ENCODE measurements at regions not wholly inside any gene's neighbourhood (a gene's known extent, or its start where the extent isn't known, plus 50 kb on each side); places are given as distances from the start of the nearest gene placed in this dataset.

GRCh38 chr5:93164690-93165089 lies 416.3 kb downstream of the NR2F1-AS1 start:
- DNase-seq (ENCODE audit: low read depth): no peak
- TF ChIP-seq POLR2A (IDR thresholded peaks at IDR 0.05; ENCODE audit: extremely low read depth, insufficient read length): no peak
- no peak for TF ChIP-seq MYC (IDR thresholded peaks at IDR 0.05; ENCODE audit: low read depth, low read length)
- TF ChIP-seq, protein P1, sequence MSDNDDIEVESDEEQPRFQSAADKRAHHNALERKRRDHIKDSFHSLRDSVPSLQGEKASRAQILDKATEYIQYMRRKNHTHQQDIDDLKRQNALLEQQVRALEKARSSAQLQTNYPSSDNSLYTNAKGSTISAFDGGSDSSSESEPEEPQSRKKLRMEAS (IDR thresholded peaks at IDR 0.05; ENCODE audit: low read depth, low read length): no peak
- H3K4me3 ChIP-seq (ENCODE audit: low read depth, low read length): no peak overlapping the region

DNA sequence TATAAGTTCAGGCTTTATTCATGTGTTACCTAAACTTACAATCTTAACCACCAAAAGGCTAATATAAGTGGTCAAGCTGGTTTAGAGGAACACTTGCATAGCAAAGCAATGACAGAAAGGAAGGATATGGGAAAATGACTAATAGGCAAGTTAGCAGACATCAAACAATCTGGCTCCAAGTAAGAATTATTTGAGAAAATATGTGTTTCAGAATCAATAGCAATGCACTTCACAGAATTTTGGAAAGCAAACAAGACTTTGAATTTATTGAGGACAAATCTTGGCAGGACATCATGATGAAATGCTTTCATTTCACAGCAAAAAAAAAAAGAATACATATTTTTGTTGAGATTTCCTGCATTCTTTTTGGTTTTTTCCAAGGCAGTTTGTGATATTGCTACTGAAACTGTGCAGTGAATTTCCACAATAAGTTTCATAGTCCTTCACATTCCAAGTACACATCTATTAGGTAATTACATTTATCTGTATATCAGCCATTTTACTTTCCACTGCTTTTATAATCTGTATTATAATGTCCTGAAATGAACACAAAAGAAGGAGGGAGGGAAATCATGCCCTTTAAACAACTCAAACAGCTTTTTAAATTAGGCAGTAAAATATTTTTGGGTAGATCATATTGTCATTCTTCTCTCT lies 417.9 kb downstream of the NR2F1-AS1 start:
- TF ChIP-seq MYC (IDR thresholded peaks at IDR 0.05; ENCODE audit: low read depth, low read length) (no peak), POLR2A (IDR thresholded peaks at IDR 0.05; ENCODE audit: extremely low read depth, insufficient read length) (no peak)
- TF ChIP-seq, protein P1 (IDR thresholded peaks at IDR 0.05; ENCODE audit: low read depth, low read length): no peak
- TF ChIP-seq, protein P2, sequence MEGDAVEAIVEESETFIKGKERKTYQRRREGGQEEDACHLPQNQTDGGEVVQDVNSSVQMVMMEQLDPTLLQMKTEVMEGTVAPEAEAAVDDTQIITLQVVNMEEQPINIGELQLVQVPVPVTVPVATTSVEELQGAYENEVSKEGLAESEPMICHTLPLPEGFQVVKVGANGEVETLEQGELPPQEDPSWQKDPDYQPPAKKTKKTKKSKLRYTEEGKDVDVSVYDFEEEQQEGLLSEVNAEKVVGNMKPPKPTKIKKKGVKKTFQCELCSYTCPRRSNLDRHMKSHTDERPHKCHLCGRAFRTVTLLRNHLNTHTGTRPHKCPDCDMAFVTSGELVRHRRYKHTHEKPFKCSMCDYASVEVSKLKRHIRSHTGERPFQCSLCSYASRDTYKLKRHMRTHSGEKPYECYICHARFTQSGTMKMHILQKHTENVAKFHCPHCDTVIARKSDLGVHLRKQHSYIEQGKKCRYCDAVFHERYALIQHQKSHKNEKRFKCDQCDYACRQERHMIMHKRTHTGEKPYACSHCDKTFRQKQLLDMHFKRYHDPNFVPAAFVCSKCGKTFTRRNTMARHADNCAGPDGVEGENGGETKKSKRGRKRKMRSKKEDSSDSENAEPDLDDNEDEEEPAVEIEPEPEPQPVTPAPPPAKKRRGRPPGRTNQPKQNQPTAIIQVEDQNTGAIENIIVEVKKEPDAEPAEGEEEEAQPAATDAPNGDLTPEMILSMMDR (IDR thresholded peaks at IDR 0.05; ENCODE audit: low read depth, low read length): no peak
- DNase-seq (ENCODE audit: low read depth): no peak
- no peak overlapping the region for H3K4me3 ChIP-seq (ENCODE audit: low read depth, low read length)

DNA sequence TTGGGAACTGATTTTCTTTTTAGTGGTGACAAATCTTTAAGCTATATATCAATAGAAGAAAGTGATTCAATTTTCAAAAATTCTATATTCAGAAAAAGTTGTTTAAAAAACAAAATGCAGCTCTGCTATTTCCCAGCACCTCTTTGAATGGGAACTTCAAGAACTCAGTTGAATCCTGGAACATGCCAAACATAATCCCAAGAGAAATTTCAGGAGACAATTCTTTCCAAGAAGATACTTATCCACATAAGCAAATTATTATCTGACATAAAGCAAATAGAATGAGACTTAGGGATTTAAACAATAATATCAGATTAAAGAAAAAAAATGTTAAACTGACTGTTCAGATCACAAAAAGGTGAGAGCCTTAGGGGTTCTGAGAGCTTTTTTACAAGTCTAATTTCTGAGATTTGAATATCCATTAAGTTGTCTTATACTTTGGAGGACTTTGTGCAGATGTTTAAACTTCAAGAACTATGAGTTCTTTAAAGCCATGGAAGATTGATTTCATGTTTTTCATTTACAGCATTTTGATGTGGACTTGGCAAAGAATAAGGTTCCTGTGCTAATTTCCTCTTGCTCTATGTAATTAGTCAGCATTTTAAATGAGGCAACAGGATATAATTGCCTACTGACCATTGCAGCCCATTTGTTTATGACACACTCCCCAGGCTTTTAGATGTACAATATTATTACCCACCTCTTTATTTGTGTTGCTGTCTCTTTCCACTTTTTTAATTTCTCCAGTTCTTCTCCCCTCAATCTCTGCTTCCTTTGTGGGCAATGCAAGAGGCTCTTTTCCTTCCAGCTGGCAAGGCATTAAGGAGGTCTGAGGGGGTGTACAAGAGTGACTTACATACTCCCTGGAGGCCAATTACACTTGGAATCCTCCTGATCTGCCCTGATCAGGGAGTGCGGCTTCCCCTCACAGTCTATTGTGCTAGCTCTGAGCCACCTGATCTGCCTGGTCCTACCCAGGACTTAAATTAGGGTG lies 419.1 kb downstream of the NR2F1-AS1 start:
- DNase-seq (ENCODE audit: low read depth): peak; percentile 5
- TF ChIP-seq, protein P2 (IDR thresholded peaks at IDR 0.05; ENCODE audit: low read depth, low read length): no peak
- TF ChIP-seq, protein P1 (IDR thresholded peaks at IDR 0.05; ENCODE audit: low read depth, low read length): no peak
- no peak overlapping the region for H3K4me3 ChIP-seq (ENCODE audit: low read depth, low read length)

- TF ChIP-seq POLR2A (IDR thresholded peaks at IDR 0.05; ENCODE audit: extremely low read depth, insufficient read length) (no peak), MYC (IDR thresholded peaks at IDR 0.05; ENCODE audit: low read depth, low read length) (no peak)
- TF ChIP-seq, protein P2 (IDR thresholded peaks at IDR 0.05; ENCODE audit: low read depth, low read length): no peak
- TF ChIP-seq, protein P1 (IDR thresholded peaks at IDR 0.05; ENCODE audit: low read depth, low read length): no peak
- no peak for DNase-seq (ENCODE audit: low read depth)
- no peak overlapping the region for H3K4me3 ChIP-seq (ENCODE audit: low read depth, low read length)
Measured at GRCh38 chr5:93158841-93159240, 422.2 kb downstream of the NR2F1-AS1 start.

- H3K4me3 ChIP-seq (ENCODE audit: low read depth, low read length): no peak overlapping the region
- no peak for TF ChIP-seq MYC (IDR thresholded peaks at IDR 0.05; ENCODE audit: low read depth, low read length)
- no peak for TF ChIP-seq POLR2A (IDR thresholded peaks at IDR 0.05; ENCODE audit: extremely low read depth, insufficient read length)
- TF ChIP-seq, protein P2 (IDR thresholded peaks at IDR 0.05; ENCODE audit: low read depth, low read length): no peak
- TF ChIP-seq, protein P1 (IDR thresholded peaks at IDR 0.05; ENCODE audit: low read depth, low read length): no peak
- no peak for DNase-seq (ENCODE audit: low read depth)
Measured at GRCh38 chr5:93156566-93156965, 424.5 kb downstream of the NR2F1-AS1 start.

DNA sequence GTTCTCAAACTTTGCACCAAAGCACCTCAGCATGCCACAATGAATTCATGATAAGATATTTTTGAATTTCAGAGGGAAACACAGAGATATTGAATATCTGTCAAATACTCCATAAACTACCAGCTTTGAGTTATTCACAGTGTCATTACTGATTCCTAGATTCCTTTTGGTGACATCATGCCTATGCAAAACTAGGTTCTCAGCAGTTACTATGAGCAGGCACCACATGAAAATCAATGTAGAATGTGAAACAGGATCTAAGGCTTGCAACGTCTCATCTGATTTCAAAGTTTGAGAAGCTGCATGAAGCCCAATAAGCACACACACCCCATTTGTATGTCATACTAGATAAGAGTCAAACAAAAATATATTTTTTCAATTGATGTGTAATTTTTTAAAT lies 426.5 kb downstream of the NR2F1-AS1 start:
- TF ChIP-seq MYC (IDR thresholded peaks at IDR 0.05; ENCODE audit: low read depth, low read length) (no peak), POLR2A (IDR thresholded peaks at IDR 0.05; ENCODE audit: extremely low read depth, insufficient read length) (no peak)
- TF ChIP-seq, protein P1 (IDR thresholded peaks at IDR 0.05; ENCODE audit: low read depth, low read length): no peak
- TF ChIP-seq, protein P2 (IDR thresholded peaks at IDR 0.05; ENCODE audit: low read depth, low read length): no peak
- no peak overlapping the region for H3K4me3 ChIP-seq (ENCODE audit: low read depth, low read length)
- no peak for DNase-seq (ENCODE audit: low read depth)

Data from NB4 (cell line).